ENCODE measurements at regions not wholly inside any gene's neighbourhood (a gene's known extent, or its start where the extent isn't known, plus 50 kb on each side); places are given as distances from the start of the nearest gene placed in this dataset.

DNA sequence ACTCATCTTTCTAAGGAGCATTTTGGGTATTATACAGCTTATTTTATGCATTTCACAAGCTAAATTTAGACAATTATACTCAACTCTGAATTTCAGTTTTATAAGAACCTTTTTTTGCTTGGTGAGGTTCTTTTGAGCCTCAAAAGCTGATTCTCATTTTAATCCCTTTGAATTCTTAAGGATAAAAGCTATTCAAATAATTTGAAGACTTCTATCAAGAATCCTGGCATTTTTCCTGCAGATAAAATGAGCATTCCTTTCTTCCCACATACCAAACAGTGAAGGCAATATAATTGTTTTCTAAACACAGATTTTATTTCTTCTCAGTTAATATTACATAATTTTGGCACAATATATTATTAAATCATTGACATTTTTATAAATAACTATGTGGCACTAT is 118.4 kb upstream of the GPM6A start:
- TF ChIP-seq, protein P1, sequence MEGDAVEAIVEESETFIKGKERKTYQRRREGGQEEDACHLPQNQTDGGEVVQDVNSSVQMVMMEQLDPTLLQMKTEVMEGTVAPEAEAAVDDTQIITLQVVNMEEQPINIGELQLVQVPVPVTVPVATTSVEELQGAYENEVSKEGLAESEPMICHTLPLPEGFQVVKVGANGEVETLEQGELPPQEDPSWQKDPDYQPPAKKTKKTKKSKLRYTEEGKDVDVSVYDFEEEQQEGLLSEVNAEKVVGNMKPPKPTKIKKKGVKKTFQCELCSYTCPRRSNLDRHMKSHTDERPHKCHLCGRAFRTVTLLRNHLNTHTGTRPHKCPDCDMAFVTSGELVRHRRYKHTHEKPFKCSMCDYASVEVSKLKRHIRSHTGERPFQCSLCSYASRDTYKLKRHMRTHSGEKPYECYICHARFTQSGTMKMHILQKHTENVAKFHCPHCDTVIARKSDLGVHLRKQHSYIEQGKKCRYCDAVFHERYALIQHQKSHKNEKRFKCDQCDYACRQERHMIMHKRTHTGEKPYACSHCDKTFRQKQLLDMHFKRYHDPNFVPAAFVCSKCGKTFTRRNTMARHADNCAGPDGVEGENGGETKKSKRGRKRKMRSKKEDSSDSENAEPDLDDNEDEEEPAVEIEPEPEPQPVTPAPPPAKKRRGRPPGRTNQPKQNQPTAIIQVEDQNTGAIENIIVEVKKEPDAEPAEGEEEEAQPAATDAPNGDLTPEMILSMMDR (IDR thresholded peaks at IDR 0.05) = no peak
- no peak for TF ChIP-seq POLR2A (IDR thresholded peaks at IDR 0.05)

Data from uterus (tissue), 2 donors.